ENCODE measurements at regions not wholly inside any gene's neighbourhood (a gene's known extent, or its start where the extent isn't known, plus 50 kb on each side); places are given as distances from the start of the nearest gene placed in this dataset.
"Not testable (repeated sequence)": the region's sequence is repeated elsewhere in the genome, so short reads cannot be mapped to it uniquely, and the experiment has no call there.

- no peak for DNase-seq (ENCODE audit: low read depth in 2 of 2)
These were observed 98.2 kb upstream of the PMAIP1 start for GRCh38 chr18:59801576-59801975.

- no peak for DNase-seq (ENCODE audit: low read depth in 2 of 2)
These were observed 98.9 kb upstream of the PMAIP1 start for GRCh38 chr18:59800897-59801296.

GRCh38 chr18:59799383-59800015 lies 100.3 kb upstream of the PMAIP1 start:
- DNase-seq (ENCODE audit: low read depth in 2 of 2) = no peak

GRCh38 chr18:59795882-59796281 lies 98.7 kb upstream of the CCBE1 start:
- no peak for DNase-seq (ENCODE audit: low read depth in 2 of 2)

DNA sequence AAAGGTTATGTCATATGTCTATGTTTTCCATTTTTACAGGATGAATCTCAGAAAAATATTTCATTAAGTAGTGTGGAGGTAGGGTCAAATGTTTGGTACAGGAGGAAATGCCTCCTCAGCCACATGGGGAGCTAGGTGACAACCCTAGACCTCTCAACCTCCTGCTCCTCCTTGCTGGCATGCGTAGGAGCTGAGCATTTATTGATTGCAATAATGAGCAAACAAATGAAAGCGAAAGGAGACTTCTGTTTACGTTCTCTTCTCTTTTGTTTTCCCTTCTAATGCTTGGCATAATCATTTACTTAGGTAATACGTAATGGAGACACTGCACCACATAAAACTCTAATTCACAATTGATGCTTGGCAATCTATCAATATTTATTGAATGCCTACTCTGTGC lies 95.1 kb upstream of the CCBE1 start:
- DNase-seq (ENCODE audit: low read depth in 2 of 2) = no peak

- DNase-seq (ENCODE audit: low read depth in 2 of 2) = not testable (repeated sequence)
These were observed 93.2 kb upstream of the CCBE1 start for GRCh38 chr18:59790346-59790936.

- no peak for DNase-seq (ENCODE audit: low read depth in 2 of 2)
These were observed 91.5 kb upstream of the CCBE1 start for GRCh38 chr18:59788791-59789106.

DNA sequence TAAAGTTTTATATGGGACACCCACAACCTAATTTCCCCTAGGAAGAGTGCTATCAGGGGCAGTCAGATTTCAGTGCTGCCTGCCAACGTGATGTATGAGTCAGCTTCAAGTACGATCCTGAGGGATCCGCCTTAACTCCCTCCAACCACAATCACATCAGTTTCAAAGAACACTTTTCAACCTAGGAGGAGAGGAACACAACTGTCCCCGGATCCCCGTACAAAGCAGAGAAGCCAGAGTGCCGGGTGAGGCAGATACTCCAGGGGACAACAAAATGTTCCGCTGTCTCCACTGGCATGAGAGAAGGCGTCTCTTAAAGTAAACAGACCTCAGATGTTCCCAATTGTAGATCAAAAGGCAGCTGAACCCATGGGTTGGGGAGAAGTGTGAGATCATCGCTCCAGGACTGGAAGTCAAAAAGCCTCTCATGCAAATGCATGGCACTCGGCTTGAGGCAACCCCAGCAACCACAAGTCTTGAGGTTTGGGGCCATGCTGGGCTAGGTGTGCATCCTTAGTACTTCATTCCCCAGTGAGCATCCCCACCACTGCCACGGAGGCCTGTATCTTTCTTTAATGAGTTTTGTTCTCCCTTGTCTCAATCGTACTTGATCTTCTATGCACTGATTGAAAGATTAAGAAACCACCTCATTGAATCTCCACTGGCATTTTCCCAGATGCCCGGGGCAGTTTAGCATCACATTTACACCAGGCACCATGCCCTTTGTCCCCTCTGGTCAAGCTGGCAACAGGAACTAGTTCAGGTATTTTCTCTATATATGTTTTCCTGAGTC lies 91.0 kb upstream of the CCBE1 start:
- DNase-seq (ENCODE audit: low read depth in 2 of 2) = no peak

GRCh38 chr18:59784694-59785093 lies 87.5 kb upstream of the CCBE1 start:
- no peak for DNase-seq (ENCODE audit: low read depth in 2 of 2)

GRCh38 chr18:59783138-59783537 lies 85.9 kb upstream of the CCBE1 start:
- no peak for DNase-seq (ENCODE audit: low read depth in 2 of 2)

DNA sequence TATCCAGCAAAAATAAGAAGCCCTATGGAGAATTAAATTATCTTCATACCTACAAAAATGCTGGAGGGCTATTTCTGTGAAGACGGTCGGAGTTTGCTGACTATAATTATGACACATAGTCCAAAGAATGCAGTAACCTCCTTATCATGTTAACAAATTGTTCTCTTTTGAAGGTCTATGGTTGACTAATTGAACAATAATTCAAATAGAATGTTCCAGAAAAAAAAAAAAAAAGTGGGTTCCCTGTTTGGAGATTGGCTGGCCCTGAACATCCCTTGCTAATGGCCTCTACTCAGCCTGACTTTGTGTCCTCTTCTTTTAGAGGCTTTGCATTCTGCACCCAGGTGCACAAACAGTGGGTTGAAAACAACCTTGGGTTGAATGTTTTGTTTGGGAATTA lies 82.8 kb upstream of the CCBE1 start:
- DNase-seq (ENCODE audit: low read depth in 2 of 2) = no peak

DNA sequence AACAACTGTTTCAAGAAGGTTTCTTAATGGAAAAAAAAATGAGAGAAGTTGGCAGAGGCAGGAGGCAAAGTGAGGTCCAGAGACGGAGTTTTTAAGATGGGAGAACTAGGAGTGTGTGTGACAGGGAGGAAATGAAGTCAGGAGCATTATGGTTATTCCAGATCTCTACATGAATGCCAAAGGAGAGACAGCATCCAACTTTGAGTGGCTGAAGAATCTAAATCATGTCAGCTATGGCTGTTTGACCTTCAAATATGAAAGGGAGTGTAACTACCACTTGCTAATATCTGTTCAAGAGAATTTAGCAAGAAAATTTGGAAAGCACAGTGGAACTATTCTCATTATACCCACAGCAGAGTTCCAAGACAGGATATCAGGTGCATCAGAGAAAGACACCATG lies 81.2 kb upstream of the CCBE1 start:
- DNase-seq (ENCODE audit: low read depth in 2 of 2) = no peak

DNA sequence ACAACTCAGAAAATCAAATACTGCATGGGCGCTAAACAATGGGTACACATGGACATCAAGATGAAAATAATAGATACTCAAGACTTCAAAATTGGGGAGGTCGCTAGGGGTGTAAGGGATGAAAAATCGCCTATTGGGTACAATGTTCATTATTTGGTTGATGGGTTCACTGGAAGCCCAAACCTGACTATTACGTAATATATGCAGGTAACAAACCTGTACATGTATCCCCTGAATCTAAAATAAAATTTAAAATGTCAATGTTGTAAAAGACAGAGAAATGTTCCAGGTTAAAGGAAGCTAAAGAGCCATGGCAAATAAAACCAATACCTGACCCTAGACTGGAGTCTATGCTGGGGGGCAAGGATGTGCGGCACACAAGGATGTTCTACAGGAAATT lies 80.4 kb upstream of the CCBE1 start:
- no peak for DNase-seq (ENCODE audit: low read depth in 2 of 2)

DNA sequence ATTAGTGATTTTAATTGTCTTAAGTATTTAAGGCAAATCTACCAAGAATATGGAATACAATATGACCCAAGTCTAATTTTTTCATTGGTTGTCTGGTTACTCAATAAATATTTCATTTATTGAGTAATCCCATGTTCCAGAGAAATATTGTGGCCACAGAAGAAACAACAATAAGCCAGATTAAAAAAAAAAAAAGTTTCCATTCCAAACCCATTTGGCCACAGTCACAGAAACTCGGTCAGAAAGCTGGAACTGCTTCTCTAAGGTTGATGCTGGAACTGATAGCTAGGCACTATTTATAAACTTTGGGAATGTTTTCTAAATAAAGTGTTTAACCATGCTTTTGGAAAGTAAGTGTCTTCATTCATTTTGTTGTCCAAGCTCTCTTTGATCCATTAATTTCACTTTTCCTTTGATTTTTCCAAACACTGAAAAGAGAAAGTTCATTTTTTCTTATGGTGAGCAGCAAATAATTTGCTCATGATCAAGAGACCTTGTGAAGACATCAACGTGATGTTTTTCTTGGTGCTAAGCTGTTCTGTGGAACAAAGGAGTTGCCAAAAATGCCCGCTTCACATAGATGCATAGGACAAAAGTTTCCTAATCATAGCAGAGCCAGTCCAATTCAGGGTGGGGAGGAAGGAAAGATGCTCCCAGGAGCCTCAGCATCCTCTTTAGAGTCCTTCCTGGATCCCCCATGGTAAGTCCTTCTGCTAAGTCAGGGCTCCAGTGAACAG lies 72.1 kb upstream of the CCBE1 start:
- DNase-seq (ENCODE audit: low read depth in 2 of 2) = no peak

- no peak for DNase-seq (ENCODE audit: low read depth in 2 of 2)
These were observed 71.2 kb upstream of the CCBE1 start for GRCh38 chr18:59768409-59768808.

DNA sequence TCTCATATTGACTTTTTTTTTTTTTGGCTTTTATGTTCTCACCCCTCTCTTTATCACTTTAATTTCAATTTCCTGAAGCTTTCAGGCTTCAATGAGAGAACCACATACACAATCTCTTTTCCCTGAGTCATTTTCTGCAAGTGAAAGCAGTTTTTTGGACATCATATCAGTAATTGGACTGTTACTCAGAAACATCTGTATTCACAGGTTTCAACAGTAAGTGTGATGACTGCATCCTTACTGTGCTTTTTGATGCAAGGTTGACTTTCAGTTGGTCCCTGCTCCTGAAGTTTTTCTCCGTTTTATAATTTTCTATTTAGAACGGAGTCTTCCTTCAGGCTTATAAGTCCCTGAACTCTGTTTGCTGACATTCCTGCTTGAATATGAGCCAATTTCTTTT lies 70.5 kb upstream of the CCBE1 start:
- DNase-seq (ENCODE audit: low read depth in 2 of 2) = no peak

DNA sequence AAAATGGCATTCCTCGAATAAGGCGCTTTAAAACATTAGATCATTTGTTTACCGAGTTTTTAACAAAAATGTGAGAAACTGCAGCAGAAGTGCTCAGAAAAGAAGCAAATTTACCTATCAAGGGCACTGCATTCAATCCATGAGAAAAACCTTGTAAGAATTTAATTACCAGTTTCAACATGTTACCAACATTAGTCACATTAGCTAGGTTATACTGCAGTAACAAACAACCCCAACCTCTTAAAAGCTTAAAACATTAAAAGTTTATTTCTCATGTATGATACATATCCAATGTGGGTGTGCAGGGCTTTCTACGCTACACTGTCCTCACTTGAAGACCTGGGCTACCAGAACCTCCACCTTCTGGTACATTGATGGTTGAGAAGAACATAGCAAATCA lies 68.1 kb upstream of the CCBE1 start:
- DNase-seq (ENCODE audit: low read depth in 2 of 2) = no peak

DNA sequence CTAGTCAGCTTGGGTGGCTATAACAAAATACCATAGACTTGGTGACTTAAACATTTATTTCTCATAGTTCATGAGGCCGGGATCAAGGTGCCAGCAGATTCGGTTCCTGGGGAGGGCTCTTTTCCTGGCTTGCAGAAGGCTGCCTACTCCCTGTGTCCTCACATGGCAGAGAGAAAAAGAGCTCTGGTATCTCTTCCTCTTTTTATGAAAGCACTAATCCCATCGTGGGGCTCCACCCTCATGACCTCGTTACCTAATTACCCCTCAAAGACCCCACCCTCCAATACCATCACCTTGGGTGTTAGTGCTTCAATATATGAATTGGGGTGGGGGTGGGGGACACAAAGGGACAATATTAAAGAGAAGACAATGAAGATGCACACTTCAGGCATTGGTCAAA lies 67.1 kb upstream of the CCBE1 start:
- no peak for DNase-seq (ENCODE audit: low read depth in 2 of 2)

- no peak for DNase-seq (ENCODE audit: low read depth in 2 of 2)
These were observed 66.4 kb upstream of the CCBE1 start for GRCh38 chr18:59763541-59764136.

GRCh38 chr18:59760619-59761600 lies 63.7 kb upstream of the CCBE1 start:
- DNase-seq (ENCODE audit: low read depth in 2 of 2) = no peak

DNA sequence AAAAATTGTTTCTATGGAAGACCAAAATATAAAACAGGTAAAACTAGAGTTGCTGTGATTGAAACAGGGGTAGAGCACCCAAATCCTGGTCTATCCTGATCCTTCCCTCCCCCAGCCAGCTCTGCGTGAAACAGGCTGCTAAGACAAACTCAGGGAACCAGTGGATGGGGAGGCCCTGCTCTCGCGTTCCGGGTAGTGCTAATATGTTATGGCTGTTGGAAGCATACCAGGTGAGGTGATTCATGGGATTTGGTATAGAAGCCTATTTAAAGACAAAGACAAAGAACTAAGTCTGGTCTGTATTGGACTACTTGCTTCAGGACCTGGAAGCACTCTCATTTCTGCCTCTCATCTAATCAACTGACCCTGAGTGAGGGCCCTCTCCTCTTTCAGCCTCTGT lies 63.0 kb upstream of the CCBE1 start:
- DNase-seq (ENCODE audit: low read depth in 2 of 2) = no peak
